Adrenal gland (tissue), 5 donors: ENCODE measurements at regions not wholly inside any gene's neighbourhood (a gene's known extent, or its start where the extent isn't known, plus 50 kb on each side); places are given as distances from the start of the nearest gene placed in this dataset.

Experiments
- CTCF ChIP-seq, 6 experiments: fragments of 450-650 bp in 4 of 6; fragments of 200-600 bp in 2 of 6; sonication (generic) in 1 of 6; IDR thresholded peaks; 1 replicate in 5 of 6; 2 replicates in 1 of 6; pipeline versions ENCODE4 v1.5.1 to v1.8.0; 2016 to 2021; ENCODE audit warnings: antibody characterized with exemption in 6 of 6, mild to moderate bottlenecking in 2 of 6, moderate library complexity in 1 of 6
- POLR2A ChIP-seq, 2 donors: fragments of 450-650 bp; IDR thresholded peaks; one replicate each; pipeline ENCODE4 v1.6.1; 2017; ENCODE audit warnings: antibody characterized with exemption in 2 of 2, mild to moderate bottlenecking in 2 of 2, moderate library complexity in 1 of 2
- donor health status: DM: no; HTN: no; CAD: no.

GRCh38 chr21:25062061-25062460 is 545.2 kb downstream of the MRPL39 start:
- TF ChIP-seq CTCF (IDR thresholded peaks at IDR 0.05) (no peak), POLR2A (IDR thresholded peaks at IDR 0.05) (no peak)
